Thoracic aorta (tissue), 2 donors: ENCODE measurements at regions not wholly inside any gene's neighbourhood (a gene's known extent, or its start where the extent isn't known, plus 50 kb on each side); places are given as distances from the start of the nearest gene placed in this dataset.
A peak's percentile ranks its signal among the peaks of the same experiment; 100 is the strongest.

Source experiments
- ATAC-seq: fragments of 150-250 bp; one replicate; pipeline ENCODE4 v1.8.0; 2017; ENCODE audit warnings: low read depth; ENCODE audit not compliant: insufficient number of reproducible peaks, low FRiP score
- DNase-seq: peaks from one replicate; pipeline ENCODE4 v3.0.0-alpha.2; 2020; ENCODE audit warnings: low spot score
- H3K27ac ChIP-seq, 2 donors: fragments of 200-600 bp; sonication (generic); 1 replicate in 1 of 2; 2 replicates in 1 of 2; pipeline ENCODE4 v1.5.1; 2016; ENCODE audit warnings: mild to moderate bottlenecking in 2 of 2, moderate library complexity in 2 of 2
- H3K27me3 ChIP-seq: fragments of 200-600 bp; sonication (generic); replicated peaks from 2 replicates; pipeline ENCODE4 v1.6.0; 2016; ENCODE audit warnings: mild to moderate bottlenecking; ENCODE audit not compliant: insufficient read depth
- H3K36me3 ChIP-seq: fragments of 200-600 bp; sonication (generic); one replicate; pipeline ENCODE4 v1.5.1; 2016
- H3K4me1 ChIP-seq, 2 donors: fragments of 200-600 bp; sonication (generic); 1 replicate in 1 of 2; 2 replicates in 1 of 2; pipeline versions ENCODE4 v1.5.1 to v1.6.0; 2016; ENCODE audit warnings: low read depth in 2 of 2, mild to moderate bottlenecking in 1 of 2; ENCODE audit not compliant: control insufficient read depth in 1 of 2
- H3K4me3 ChIP-seq: fragments of 200-600 bp; sonication (generic); 2 replicates; pipeline ENCODE4 v1.5.1; 2016; ENCODE audit warnings: mild to moderate bottlenecking
- H3K9me3 ChIP-seq: fragments of 200-600 bp; sonication (generic); 2 replicates; pipeline ENCODE4 v1.5.1; 2016
- TF ChIP-seq, protein P1 (sequence below): fragments of 200-600 bp; sonication (generic); IDR thresholded peaks from one replicate; pipeline ENCODE4 v1.5.1; 2019; ENCODE audit warnings: antibody characterized with exemption

DNA sequence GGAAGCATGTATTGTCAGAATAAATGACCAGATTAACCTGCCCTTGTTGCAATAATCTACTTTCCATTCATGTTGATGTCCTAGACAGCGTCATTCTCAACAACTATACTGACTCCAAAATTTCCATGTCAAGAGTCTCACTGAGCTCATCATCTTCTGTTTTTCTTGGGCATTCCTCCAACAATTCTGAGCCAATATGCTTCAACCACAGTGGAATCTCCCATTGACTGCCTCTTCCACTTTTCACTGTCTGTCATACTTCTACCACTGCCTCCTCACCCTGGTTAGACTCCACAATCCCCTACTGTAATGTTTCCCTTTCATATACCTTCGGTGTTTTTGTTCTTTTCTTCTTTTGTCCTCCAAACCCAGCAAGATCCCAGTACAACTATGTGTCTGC, 162.8 kb downstream of the TLE1 start:
- DNase-seq (no peak), ATAC-seq (no peak)
- peaks cover 0 to 18% of the 10 kb centered on the region in 2 donors for H3K4me1 ChIP-seq
- H3K36me3 ChIP-seq, result no peaks in the 10 kb centered on the region
- TF ChIP-seq, protein P1, sequence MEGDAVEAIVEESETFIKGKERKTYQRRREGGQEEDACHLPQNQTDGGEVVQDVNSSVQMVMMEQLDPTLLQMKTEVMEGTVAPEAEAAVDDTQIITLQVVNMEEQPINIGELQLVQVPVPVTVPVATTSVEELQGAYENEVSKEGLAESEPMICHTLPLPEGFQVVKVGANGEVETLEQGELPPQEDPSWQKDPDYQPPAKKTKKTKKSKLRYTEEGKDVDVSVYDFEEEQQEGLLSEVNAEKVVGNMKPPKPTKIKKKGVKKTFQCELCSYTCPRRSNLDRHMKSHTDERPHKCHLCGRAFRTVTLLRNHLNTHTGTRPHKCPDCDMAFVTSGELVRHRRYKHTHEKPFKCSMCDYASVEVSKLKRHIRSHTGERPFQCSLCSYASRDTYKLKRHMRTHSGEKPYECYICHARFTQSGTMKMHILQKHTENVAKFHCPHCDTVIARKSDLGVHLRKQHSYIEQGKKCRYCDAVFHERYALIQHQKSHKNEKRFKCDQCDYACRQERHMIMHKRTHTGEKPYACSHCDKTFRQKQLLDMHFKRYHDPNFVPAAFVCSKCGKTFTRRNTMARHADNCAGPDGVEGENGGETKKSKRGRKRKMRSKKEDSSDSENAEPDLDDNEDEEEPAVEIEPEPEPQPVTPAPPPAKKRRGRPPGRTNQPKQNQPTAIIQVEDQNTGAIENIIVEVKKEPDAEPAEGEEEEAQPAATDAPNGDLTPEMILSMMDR, result no peak
- no peak overlapping the region for H3K4me3 ChIP-seq
- no peaks in the 10 kb centered on the region for H3K27me3 ChIP-seq
- H3K27ac ChIP-seq, result no peak overlapping the region
- H3K9me3 ChIP-seq, result no peaks in the 10 kb centered on the region

DNA sequence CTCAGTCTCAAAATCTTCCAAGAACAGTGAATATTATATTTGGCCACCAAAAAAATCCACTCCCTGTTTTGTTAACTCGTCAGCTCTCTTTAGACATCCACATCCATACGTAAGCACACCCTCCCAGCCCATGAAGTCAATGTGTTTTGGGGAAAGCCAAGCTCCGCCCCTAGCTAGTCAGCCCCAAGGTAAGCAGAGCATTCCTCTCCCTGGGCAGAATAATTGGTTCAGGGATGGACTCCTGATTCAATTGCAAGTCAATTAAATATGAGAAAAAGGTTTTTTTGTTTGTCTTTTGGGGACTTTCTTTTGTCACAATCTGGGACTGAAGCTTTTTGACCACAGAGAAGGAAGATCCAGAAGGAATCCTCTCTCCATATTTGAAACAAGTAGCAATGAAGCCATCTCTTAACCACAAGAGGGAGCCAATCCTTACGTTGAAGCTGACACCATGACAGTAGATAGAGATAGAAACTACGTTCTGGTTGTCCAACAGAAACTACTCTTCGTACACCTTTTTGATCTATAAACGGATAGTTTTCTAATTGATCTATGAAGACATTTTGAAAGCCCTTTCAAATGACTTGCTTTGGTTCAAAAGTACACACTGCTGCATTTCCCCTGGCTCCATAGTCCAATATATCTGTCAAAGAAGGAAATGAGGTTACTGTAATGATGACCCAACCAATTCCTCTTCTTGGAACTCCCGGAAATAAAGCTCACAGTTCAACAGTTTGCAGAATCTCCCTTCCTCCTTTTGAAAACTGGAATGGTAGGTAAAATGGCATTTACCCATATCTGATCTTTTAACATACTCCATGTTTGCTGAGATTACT, 166.4 kb downstream of the TLE1 start:
- TF ChIP-seq, protein P1, result peak; percentile 55
- peak; percentile 60 for ATAC-seq
- Histone ChIP-seq H3K36me3 (no peaks in the 10 kb centered on the region), H3K4me3 (no peak overlapping the region), H3K27ac (no peak overlapping the region), H3K27me3 (no peaks in the 10 kb centered on the region), H3K9me3 (no peaks in the 10 kb centered on the region), H3K4me1 (peaks cover 0 to 6% of the 10 kb centered on the region in 2 donors)
- DNase-seq, result no peak

DNA sequence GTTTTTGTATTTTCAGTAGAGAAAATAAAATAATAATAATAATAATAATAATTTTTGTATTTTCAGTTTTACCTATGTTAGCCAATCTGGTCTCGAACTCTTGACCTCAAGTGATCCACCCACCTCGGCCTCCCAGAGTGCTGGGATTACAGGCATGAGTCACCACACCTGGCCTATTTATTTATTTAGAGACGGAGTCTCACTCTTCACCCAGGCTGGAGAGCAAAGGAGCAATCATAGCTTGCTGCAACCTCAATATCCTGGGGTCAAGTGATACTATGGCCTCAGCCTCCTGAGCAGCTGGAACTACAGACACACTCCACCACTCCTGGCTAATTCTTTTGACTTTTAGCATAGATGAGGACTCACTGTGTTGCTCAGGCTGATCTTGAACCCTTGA, 167.5 kb downstream of the TLE1 start:
- H3K27me3 ChIP-seq, result no peaks in the 10 kb centered on the region
- no peaks in the 10 kb centered on the region for H3K36me3 ChIP-seq
- peaks cover 0 to 6% of the 10 kb centered on the region in 2 donors for H3K4me1 ChIP-seq
- no peak for ATAC-seq
- TF ChIP-seq, protein P1, result no peak
- H3K9me3 ChIP-seq, result no peaks in the 10 kb centered on the region
- H3K27ac ChIP-seq, result no peak overlapping the region
- no peak overlapping the region for H3K4me3 ChIP-seq
- DNase-seq, result no peak

DNA sequence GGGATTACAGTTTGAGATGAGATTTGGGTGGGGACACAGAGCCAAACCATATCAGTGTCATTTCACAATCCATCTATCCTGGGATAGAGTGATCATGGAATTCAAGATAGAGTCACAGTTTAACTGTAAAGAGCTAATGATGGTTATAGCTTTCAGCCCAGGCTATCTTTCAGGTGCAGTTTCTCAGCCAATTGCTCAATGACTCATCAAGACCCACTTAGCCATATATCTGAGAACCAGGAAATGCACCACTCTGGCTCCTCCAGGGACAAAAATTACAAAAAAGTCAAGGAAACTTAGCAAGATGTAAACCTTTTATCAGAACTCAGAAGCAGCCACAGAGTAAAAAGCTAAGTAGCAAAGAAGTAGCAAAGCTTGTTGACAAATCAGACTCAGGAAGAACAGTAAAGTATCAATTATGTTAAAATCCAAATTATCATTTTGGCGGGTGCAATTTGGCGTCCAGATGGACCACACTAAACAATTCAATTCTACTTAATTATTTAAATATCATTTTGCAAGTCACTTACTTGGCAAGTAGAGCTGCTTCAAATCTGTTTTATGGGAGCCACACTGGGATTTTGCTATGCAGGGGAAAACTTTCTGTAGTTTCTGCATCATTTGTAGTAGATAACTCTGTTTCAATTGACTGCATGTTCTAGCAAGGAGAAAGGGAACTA, 169.4 kb downstream of the TLE1 start:
- TF ChIP-seq, protein P1, result no peak
- H3K4me1 ChIP-seq, result peaks cover 0 to 6% of the 10 kb centered on the region in 2 donors
- H3K9me3 ChIP-seq, result no peaks in the 10 kb centered on the region
- H3K27me3 ChIP-seq, result no peaks in the 10 kb centered on the region
- H3K36me3 ChIP-seq, result no peaks in the 10 kb centered on the region
- H3K4me3 ChIP-seq, result no peak overlapping the region
- no peak overlapping the region for H3K27ac ChIP-seq
- DNase-seq, result no peak
- ATAC-seq, result no peak

DNA sequence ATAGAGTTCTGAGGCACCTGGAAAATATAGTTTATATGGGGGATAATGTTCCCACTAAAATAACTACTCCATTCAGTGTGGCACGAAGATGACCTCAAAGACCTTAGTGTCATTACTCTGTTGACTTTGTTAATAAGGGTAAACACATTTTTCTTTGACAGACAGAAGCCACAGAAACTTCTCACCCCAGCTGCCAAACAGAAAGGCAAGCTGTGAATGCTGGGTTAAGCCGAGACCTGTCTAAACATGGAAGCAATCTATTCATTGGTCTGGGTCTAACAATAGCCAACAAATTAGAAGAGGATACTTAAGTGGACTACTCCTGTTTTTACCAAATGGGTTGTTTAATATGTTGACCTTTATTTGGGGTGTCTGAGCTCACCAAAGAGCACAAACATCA, 171.4 kb downstream of the TLE1 start:
- Histone ChIP-seq H3K4me1 (peaks cover 0 to 5% of the 10 kb centered on the region in 2 donors), H3K36me3 (no peaks in the 10 kb centered on the region), H3K9me3 (no peaks in the 10 kb centered on the region), H3K27me3 (no peaks in the 10 kb centered on the region), H3K27ac (no peak overlapping the region), H3K4me3 (no peak overlapping the region)
- ATAC-seq (no peak), DNase-seq (no peak)
- TF ChIP-seq, protein P1, result no peak
